ENCODE measurements at regions not wholly inside any gene's neighbourhood (a gene's known extent, or its start where the extent isn't known, plus 50 kb on each side); places are given as distances from the start of the nearest gene placed in this dataset.
"Not testable (repeated sequence)": the region's sequence is repeated elsewhere in the genome, so short reads cannot be mapped to it uniquely, and the experiment has no call there.

- DNase-seq, result not testable (repeated sequence)
These were observed 606.4 kb downstream of the TMA16 start for GRCh38 chr4:164100741-164101365.

- DNase-seq, result no peak
These were observed 614.5 kb downstream of the TMA16 start for GRCh38 chr4:164108971-164109370.

DNA sequence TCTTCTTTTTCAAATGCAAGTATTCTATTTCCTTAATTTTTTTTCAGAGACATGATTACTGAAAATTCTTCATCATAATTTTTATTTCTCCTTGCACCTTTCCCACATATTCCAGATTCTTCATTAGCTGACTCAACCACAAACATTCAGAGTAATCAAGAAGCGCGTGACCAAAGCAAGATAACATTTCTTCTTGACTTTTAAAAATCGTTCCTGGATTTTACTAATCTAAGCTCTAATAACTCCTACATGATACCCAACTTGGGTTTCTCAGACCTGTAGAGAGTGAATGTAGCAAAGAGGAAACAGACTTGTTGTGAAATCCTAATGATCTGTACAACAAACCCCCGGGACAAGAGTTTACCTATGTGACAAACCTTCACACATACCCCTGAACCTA lies 615.0 kb downstream of the TMA16 start:
- DNase-seq, result no peak

- no peak for DNase-seq
These were observed 620.7 kb downstream of the TMA16 start for GRCh38 chr4:164115236-164115635.

DNA sequence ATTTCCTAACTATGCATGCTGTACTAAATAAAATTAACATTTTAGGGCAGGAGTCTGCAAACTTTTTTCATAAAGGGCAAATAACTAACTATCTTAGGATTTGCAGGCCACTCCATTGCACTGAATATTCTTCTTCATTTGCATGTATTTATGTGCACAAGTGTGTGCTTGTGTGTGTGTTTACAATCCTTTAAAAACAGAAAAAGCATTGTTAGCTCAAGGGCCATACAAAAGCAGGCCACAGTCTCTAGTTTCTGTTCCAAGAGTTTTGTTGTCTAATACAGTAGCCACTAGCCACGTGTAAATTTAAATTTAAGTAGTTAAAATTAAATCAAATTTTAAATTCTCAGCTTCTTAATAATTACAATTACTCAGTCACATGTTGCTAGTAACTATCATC lies 621.8 kb downstream of the TMA16 start:
- DNase-seq, result no peak

- no peak for DNase-seq
These were observed 619.5 kb upstream of the SMIM31 start for GRCh38 chr4:164134388-164134787.

DNA sequence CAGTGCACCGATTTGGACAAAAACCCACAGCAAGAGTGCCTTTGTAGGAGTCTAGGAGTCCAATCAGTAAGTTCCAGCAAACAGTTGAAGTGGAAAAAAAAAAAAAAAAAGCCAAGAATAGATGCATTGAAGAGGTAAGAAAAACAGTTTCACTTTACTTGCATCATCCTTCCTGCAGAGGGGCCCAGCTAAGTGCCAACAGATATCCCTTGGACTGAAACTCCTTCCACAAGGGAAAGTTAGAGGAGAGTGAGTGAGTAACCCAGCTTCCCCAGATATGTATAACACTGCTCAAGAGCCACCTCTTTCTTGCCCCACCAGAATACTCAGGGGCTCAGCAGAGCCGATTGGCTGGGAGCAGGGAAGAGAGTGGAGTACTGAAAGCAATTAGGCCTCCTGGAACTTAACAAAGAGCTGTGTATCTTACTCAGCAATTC lies 617.7 kb upstream of the SMIM31 start:
- no peak for DNase-seq

- DNase-seq, result no peak
These were observed 615.4 kb upstream of the SMIM31 start for GRCh38 chr4:164138521-164138920.

GRCh38 chr4:164139291-164139690 lies 614.6 kb upstream of the SMIM31 start:
- no peak for DNase-seq

- not testable (repeated sequence) for DNase-seq
These were observed 612.1 kb upstream of the SMIM31 start for GRCh38 chr4:164141755-164142375.

GRCh38 chr4:164154416-164154815 lies 599.5 kb upstream of the SMIM31 start:
- no peak for DNase-seq

GRCh38 chr4:164169591-164169990 lies 584.3 kb upstream of the SMIM31 start:
- DNase-seq, result no peak

DNA sequence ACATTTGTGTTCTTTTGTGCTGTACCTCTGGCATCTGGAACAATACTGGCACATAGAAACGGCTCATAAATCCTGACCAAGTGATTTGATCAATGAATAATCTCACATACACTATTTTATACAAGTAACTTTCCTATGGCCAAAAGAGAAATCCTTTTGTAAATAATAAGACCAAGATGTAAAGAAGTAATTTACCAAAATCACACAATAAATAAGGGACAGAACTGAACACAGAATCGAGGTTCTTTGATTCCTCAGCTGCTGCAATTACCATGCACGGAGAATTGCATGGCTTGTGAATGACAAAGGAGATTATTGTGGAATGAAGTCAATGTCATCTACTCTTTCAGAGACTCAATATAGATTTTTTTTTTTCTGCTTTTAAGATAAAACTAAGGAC lies 576.8 kb upstream of the SMIM31 start:
- DNase-seq, result no peak

GRCh38 chr4:164177753-164178152 lies 576.2 kb upstream of the SMIM31 start:
- DNase-seq, result no peak

DNA sequence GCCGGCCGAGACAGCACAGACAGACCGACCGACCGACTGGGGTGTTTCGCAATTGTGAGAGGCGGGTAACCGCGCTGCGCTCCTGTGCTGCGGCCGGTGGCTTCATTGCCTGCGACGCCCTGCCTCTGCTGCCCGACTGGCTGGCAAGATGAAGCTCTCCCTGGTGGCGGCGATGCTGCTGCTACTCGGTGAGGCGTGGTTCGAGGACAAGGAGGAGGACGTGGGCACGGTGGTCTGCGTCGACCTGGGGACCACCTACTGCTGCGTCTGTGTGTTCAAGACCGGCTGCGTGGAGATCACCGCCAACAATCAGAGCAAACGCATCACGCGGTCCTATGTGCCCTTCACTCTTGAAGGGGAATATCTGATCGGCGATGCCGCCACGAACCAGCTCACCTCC lies 565.7 kb upstream of the SMIM31 start:
- no peak for DNase-seq

GRCh38 chr4:164192844-164193243 lies 561.1 kb upstream of the SMIM31 start:
- no peak for DNase-seq

DNA sequence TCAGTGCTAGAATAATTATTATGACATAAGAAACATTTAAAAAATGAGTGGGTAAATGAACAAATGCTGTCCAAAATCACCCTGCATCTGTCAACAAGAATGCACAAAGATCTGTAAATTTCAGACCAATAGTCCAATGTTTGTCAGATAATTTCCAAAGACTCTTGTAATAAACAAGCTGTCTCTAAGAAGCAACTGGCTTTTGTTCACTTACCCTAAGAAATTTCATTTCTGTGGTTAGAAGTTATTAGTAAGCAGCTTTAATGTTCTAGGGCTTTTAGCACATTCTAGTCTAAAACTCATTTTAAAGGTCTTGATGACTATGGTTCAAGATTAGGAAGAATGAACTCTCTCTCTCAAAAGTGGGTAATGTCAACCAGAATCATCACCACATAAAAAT lies 560.3 kb upstream of the SMIM31 start:
- no peak for DNase-seq

GRCh38 chr4:164197556-164197955 lies 556.4 kb upstream of the SMIM31 start:
- DNase-seq, result no peak

GRCh38 chr4:164203476-164203875 lies 550.5 kb upstream of the SMIM31 start:
- no peak for DNase-seq

DNA sequence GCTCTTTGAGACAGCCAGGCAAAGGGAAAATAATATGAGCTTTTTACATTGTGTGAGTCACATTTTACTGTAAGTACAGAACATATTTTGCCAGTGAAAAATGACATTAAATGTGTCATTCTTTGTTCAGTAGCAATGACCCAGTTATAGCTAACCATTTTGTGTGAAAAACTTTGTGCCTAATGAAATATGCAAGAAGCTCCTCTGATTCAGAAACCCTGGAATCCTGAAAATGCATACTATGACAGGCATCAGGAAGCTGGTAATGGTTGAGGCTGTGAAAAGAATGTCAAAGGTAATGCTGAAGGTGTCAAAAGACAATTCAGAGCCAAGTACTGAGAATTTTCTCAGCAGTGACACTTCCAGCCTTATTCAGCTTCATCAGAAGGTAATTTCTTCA lies 549.5 kb upstream of the SMIM31 start:
- no peak for DNase-seq

GRCh38 chr4:164207460-164207859 lies 546.5 kb upstream of the SMIM31 start:
- no peak for DNase-seq

- DNase-seq, result no peak
These were observed 543.6 kb upstream of the SMIM31 start for GRCh38 chr4:164210377-164210776.

DNA sequence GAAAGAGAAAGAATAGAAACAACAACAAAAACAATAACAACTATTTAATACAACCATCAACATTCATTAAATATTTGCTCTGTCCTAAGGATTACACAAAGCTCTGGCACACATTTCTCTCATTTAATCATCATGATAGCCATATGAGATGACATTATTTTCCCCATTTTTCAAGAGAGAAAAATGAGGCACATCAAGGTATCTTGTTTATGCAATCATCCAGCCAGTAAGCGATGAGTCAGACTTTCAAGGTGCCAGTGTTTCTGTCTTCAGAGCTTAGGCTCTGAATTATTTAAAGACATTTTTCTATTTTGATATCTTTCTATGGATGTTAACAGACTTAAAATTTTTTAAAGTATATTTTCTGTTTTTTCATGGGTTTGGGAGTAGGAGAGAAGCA lies 541.8 kb upstream of the SMIM31 start:
- no peak for DNase-seq

DNA sequence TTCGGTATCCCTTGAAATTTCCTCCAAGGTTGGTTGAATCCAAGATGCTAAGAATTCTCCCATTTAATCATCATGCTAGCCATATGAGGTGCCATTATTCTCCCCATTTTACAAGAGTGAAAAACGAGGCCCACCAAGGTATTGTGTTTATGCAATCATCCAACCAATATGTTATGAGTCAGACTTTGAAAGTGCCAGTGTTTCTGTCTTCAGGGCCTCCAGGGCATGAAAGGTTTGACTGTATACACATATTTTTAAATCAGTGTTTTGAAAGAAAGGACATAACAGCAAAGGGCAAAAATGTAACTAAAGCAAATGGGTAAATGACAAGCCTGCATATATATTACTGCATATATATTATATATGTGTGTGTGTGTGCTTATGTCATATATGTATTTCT lies 541.2 kb upstream of the SMIM31 start:
- DNase-seq, result no peak

Data from tongue (tissue), 1 donor.